ENCODE measurements at regions not wholly inside any gene's neighbourhood (a gene's known extent, or its start where the extent isn't known, plus 50 kb on each side); places are given as distances from the start of the nearest gene placed in this dataset.

DNA sequence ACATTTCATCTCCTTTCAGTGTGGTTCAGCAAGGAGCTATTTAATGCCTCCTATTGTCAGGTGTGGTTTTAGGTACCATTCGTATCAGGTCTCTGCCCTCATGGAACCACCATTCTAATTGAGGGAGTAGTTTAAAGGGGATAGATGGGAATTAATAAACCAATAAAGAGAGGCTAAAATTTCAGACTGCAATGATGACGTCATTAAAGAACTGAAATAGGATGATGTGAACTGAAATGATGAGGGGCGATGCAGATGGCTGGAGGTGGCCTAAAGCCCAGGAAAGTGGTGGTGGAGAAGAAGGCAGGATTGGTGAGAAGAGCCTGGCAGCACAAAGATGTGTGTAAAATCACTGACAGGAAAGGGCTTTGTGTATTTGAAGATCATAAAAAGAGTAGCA is 148.9 kb upstream of the RBFOX1 start:
- DNase-seq = no peak

GRCh38 chr16:7182510-7183109 is 150.0 kb upstream of the RBFOX1 start:
- DNase-seq = no peak

- no peak for DNase-seq
These were observed 154.8 kb upstream of the RBFOX1 start for GRCh38 chr16:7177875-7178274.

DNA sequence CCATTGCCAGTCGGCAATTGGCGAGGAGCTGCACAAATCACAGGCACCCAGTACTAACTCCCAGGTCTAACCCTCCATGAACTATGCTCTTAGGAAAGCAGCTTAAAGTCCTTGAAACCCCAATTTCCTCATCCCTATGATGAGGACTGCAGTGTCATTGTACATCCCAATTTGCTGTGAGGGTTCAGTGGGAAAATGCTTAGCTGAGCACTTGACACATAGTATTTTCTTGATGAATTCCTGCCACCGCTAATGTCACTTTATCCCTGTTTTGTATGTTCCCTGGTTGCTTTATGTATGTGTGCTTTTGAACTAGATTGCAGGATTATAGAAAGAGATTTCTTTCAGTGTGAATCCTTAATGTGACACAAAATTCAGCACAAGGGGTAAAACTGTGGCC is 161.5 kb upstream of the RBFOX1 start:
- DNase-seq = no peak

- no peak for DNase-seq
These were observed 165.0 kb upstream of the RBFOX1 start for GRCh38 chr16:7167626-7168025.

DNA sequence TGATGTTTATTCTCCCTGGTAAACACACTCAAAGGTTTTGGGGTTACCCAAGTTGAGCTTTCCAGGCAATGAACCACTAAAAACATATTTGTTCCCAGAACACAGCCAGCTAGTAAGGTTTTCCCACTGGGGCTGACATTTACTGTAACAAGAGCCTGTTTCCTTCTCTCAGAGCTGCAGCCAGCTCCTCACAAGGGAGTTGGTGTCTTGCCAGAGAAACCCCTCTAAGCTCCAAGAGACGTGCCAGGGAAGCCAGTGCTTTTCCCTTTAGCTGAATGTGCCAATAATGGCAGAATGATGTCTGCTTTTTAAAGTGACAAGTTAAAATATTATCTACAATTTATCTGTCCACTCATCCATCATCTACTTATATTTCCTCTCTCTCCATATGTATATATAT is 170.8 kb upstream of the RBFOX1 start:
- no peak for DNase-seq

- DNase-seq = no peak
These were observed 172.6 kb upstream of the RBFOX1 start for GRCh38 chr16:7160093-7160492.

GRCh38 chr16:7158481-7158880 is 174.2 kb upstream of the RBFOX1 start:
- DNase-seq = no peak

GRCh38 chr16:7150230-7150629 is 182.4 kb upstream of the RBFOX1 start:
- DNase-seq = no peak

GRCh38 chr16:7148606-7149005 is 184.0 kb upstream of the RBFOX1 start:
- DNase-seq = no peak

GRCh38 chr16:7140899-7141298 is 191.7 kb upstream of the RBFOX1 start:
- no peak for DNase-seq

DNA sequence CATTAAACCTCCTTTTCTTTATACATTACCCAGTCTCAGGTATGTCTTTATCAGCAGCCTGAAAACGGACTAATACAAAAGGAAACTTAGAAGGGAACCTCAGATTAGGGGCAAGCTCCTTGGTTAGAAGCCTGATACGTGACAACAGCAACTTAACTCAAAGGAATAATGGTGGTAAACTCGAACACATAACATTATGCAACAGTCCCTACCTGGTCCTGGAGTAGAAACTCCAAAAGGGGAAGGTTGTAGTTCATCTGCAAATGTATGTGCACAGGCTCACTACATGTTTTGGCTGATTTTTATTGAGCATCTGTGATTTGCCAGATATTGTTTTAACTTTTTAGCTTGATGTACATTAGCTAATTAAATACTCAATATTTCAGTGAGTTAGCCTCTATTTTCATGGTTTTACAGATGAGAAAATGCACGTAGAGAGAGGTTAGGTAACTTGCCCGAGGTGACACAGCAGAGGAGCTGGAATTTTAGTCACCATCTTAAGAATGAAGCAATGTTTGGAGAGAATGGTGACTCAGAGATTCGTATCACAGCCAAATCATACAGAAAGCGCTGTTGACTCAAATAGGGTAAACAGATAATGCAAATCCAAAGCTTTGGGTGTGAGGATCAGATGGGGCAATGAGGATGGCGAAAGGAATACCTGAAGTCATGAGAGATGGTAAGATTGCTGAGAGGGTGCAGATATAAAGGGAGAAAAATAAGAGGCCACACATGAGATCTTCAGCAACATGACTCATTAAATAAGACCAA is 194.9 kb upstream of the RBFOX1 start:
- peak; percentile 29 for DNase-seq

DNA sequence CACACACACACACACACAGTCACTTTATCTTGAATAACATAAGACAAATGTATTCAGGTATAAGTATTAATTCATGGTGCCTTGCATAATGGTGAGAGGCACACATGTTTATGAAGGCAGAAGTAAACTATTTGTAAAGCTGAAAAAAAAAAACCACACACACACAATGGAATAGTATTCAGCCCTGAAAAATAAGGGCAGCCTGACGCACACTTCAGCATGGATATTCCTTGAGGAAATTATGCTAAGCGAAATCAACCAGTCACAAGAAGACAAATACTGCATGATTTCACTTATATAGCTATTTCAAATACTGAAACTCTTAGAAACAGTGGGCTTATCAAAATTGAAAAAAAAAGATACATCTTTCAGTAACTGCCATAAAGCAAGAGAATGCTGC is 200.2 kb upstream of the RBFOX1 start:
- DNase-seq = no peak

GRCh38 chr16:7124701-7125100 is 207.9 kb upstream of the RBFOX1 start:
- DNase-seq = no peak

- DNase-seq = no peak
These were observed 208.4 kb upstream of the RBFOX1 start for GRCh38 chr16:7124242-7124641.

GRCh38 chr16:7116734-7117133 is 215.9 kb upstream of the RBFOX1 start:
- no peak for DNase-seq

GRCh38 chr16:7115898-7116297 is 216.7 kb upstream of the RBFOX1 start:
- DNase-seq = no peak

- DNase-seq = no peak
These were observed 218.7 kb upstream of the RBFOX1 start for GRCh38 chr16:7113949-7114348.

- DNase-seq = no peak
These were observed 219.2 kb upstream of the RBFOX1 start for GRCh38 chr16:7113395-7113794.

- no peak for DNase-seq
These were observed 221.4 kb upstream of the RBFOX1 start for GRCh38 chr16:7111265-7111664.

DNA sequence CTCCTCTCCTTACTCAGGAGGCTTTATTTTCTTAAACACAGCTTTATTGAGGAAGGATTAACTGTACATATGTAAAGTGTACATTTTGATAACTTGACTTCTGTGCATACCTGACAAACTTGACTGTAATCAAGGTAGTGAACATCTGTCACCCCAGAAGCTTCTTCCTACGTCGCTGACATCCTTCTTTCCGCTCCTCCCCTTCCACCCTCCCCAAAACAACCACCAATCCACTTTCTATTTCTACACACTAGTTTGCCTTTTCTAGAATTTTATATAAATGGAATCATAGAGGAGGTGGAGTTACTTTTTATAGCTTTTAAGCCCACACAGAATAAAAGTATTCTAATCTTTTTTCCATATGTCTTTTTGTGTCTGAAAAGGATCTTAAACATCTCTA is 225.2 kb upstream of the RBFOX1 start:
- no peak for DNase-seq

GRCh38 chr16:7103056-7103455 is 229.6 kb upstream of the RBFOX1 start:
- DNase-seq = no peak

DNA sequence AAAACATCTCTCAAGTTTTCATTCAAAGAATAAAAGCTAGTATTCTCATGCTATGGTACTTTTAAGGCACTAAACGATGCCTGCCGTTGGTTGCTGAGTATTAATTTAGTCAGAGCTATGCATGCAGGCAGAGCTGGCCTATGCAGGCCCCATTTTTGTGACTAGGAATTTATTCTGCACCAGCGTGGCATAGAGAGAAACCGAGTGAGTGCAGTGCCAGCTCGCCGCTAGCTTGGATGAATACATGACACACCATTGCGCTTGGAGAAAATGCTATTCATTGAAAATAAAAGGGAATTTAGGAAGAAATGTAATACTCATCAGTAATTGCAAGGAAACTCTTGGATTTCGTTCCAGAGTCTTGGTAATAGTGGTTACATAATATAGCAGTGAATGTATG is 231.6 kb upstream of the RBFOX1 start:
- DNase-seq = no peak

GRCh38 chr16:7097518-7097917 is 235.1 kb upstream of the RBFOX1 start:
- DNase-seq = no peak

- no peak for DNase-seq
These were observed 239.1 kb upstream of the RBFOX1 start for GRCh38 chr16:7093511-7093910.

Measured in DMS53 (cell line).